GM12872 (cell line): ENCODE measurements at regions not wholly inside any gene's neighbourhood (a gene's known extent, or its start where the extent isn't known, plus 50 kb on each side); places are given as distances from the start of the nearest gene placed in this dataset.

Experiments used
- TF ChIP-seq, protein P1 (sequence below): IDR thresholded peaks from 3 replicates; pipeline ENCODE4 v1.5.1; 2011; ENCODE audit warnings: low read depth, mild to moderate bottlenecking, low read length, moderate library complexity; ENCODE audit not compliant: insufficient read depth

DNA sequence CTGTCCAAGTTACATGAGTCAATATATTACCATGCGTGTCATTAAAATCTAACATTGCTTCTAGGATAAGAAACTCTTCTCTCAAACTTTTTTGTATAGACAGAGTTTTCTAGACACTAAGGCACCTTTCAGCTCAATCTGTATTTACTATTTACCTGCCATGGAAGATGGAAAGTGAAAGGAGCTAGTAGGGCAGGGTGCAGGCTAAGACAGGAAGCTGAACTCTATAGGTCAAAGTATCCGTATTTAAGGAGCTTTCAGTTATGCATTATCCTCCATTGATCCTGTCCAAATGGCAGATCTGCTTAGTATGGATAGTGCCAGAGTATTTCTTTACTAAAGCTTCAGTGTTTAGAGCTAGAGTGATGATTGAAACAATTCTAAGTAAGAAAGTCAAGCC, 612.8 kb downstream of the IPMK start:
- TF ChIP-seq, protein P1, sequence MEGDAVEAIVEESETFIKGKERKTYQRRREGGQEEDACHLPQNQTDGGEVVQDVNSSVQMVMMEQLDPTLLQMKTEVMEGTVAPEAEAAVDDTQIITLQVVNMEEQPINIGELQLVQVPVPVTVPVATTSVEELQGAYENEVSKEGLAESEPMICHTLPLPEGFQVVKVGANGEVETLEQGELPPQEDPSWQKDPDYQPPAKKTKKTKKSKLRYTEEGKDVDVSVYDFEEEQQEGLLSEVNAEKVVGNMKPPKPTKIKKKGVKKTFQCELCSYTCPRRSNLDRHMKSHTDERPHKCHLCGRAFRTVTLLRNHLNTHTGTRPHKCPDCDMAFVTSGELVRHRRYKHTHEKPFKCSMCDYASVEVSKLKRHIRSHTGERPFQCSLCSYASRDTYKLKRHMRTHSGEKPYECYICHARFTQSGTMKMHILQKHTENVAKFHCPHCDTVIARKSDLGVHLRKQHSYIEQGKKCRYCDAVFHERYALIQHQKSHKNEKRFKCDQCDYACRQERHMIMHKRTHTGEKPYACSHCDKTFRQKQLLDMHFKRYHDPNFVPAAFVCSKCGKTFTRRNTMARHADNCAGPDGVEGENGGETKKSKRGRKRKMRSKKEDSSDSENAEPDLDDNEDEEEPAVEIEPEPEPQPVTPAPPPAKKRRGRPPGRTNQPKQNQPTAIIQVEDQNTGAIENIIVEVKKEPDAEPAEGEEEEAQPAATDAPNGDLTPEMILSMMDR: no peak

DNA sequence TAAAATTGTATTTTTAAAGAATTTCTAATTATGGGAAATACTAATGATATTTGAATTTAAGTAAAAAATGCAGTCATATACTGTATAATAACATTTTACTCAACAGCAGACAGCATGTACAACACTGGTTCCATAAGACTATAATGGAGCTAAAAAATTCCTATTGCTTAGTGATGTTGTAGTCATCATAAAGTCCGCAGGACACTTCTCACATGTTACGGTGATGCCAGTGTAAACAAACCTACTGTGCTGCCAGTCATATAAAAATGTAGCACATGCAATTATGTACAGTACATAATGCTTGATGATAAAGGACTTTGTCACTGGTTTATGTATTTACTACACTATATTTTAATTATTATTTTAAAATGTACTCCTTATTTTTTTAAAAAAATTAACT, 629.3 kb downstream of the IPMK start:
- TF ChIP-seq, protein P1: no peak

DNA sequence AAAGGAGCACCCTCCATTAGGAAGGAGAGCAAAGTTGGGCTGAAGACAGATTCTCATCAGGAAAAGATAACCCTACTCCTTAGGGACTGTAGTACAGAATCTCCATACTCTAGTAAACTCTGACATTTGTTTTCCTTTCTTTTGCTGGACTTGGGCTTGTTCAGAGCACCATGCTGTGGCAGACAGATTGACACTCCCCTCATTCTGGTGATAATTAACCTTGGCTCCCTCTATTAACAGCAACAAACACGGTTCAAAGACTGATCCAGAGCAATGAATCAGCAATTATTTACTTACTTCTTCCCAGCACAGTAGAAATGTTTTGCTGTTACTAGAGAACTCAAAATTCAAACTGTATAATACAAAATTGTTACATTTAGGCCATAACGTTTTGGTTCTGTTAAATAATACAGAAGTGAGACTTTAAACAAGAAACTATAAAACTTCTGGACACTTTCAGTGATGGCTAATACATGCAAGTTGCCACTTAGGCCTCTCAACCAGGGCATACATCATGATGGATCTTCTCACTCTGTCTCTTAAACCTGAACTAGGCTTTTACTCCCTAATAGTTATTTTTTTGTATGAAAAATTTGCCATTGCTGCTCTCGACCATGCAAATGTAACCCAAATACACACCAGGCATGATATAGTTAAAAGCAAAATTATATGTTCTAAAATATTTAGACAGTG, 639.0 kb downstream of the IPMK start:
- TF ChIP-seq, protein P1: no peak

DNA sequence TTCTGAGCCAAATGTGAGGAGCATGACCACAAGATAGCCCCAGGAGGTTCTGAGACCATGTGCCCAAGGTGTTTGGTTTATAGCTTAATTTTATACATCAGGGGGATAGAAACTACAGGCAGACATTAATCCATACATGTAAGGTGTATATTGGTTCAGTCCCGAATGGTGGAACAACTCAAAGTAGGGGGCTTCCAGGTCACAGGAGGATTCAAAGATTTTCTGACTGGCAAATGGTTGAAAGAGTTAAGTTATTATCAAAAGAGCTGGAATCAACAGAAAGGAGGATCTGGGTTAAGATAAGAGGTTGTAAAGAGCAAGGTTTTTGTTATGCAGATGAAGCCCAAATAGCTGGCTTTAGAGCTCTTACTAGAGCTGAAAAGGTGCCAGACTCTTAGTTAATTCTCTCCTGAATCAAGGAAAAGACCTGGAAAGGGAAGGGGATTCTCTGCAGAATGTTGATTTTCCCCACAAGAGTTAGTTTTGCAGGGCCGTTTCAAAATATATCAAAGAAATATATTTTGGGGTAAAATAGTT, 640.0 kb downstream of the IPMK start:
- TF ChIP-seq, protein P1: no peak

DNA sequence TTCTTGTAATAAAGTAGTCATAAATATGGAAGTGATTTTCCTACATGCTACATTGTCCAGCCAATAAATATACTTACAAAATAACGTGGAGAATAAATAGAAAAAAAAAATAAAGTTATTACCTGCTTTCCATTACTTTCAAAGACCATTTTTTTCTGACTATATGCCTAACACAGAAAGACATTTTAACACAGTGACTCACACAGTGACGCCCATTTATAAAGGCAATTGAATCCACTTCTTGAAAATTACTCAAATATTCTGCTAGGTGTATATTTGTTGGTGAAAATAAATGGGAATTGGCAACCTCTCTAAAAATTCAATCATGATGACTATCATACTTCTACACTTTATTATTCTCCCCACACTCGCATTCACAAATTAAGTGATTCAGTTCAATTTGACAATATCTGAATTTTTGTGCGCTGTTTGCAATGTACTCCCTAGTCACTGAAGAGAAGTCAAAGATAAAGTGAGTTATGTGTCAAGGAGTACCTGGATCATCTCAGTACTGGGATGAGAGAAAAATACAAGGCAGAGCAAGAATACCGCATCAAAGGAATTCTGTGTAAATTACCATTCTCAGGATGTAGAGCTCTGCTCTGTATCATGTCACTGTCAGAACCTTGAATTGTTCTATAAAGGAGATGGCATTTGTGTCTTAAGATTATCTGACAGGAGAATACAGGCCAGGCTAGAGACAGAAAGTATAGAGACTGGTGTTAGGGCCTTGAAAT, 642.7 kb downstream of the IPMK start:
- TF ChIP-seq, protein P1: no peak

DNA sequence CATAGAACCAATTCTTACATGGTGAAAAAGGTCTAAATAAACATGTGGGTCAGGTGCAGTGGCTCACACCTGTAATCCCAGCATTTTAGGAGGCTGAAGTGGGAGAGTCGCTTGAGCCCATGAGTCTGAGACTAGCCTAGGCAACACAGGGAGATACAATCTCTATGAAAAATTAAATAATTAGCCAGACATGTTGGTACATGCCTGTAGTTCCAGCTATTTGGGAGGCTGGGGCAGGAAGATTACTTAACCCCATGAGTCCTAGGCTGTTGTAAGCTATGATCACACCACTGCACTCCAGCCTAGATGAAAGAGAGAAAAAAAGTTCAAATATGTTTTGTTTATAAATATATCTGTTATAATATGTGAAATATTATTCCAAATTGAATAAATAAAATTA, 643.6 kb downstream of the IPMK start:
- TF ChIP-seq, protein P1: no peak

DNA sequence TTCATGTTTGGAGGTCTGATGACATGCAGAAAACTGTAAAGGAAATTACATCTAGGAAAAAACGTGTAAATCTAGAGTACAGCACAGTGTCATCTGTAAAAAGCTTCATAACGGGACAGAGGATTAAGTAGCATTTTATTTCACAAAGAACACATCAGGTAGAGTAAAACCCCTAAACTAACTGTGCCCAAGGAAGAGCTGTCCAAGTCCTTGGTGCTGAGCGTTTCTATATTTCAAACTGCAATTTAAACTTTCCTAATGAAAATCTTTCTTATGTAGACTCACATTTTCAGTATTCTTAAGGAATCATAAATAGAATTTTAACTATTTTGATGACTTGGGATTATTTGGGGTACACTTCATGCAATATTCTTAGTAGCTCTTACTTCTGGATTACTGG, 646.2 kb downstream of the IPMK start:
- TF ChIP-seq, protein P1: no peak
